Lung (tissue), 11 donors: ENCODE measurements at regions not wholly inside any gene's neighbourhood (a gene's known extent, or its start where the extent isn't known, plus 50 kb on each side); places are given as distances from the start of the nearest gene placed in this dataset.

Experiments
- ATAC-seq: fragments of 200-7000 bp; cut with Tn5 transposase; one replicate; pipeline ENCODE4 v1.9.1; 2020; ENCODE audit warnings: moderate number of reproducible peaks; ENCODE audit not compliant: insufficient read depth, low FRiP score
- DNase-seq, 3 donors: peaks; one replicate each; pipeline ENCODE4 v3.0.0-alpha.2; 2013 to 2017
- H3K27ac ChIP-seq, 2 donors: one replicate each; pipeline ENCODE4 v1.5.1; 2013; ENCODE audit warnings: mild to moderate bottlenecking in 2 of 2, moderate library complexity in 2 of 2, control low read depth in 1 of 2, inconsistent platforms in 1 of 2, low read depth in 1 of 2, low read length in 1 of 2
- H3K27me3 ChIP-seq, 3 donors: one replicate each; pipeline ENCODE4 v1.5.1; 2013; ENCODE audit warnings: low read length in 2 of 3; ENCODE audit not compliant: control insufficient read depth in 3 of 3, insufficient read depth in 3 of 3
- H3K36me3 ChIP-seq, 4 donors: one replicate each; pipeline ENCODE4 v1.5.1; 2013; ENCODE audit warnings: low read length in 4 of 4, mild to moderate bottlenecking in 1 of 4, moderate library complexity in 1 of 4; ENCODE audit not compliant: control insufficient read depth in 4 of 4, insufficient read depth in 4 of 4
- H3K4me1 ChIP-seq, 5 donors: one replicate each; pipeline ENCODE4 v1.5.1; 2013; ENCODE audit warnings: low read length in 5 of 5, mild to moderate bottlenecking in 2 of 5, moderate library complexity in 1 of 5; ENCODE audit not compliant: control insufficient read depth in 5 of 5, insufficient read depth in 5 of 5
- H3K4me3 ChIP-seq: one replicate; pipeline ENCODE4 v1.5.1; 2013; ENCODE audit warnings: mild to moderate bottlenecking, control low read depth, moderate library complexity
- H3K9ac ChIP-seq, 2 donors: one replicate each; pipeline ENCODE4 v1.5.1; 2013; ENCODE audit warnings: low read length in 2 of 2, control low read depth in 1 of 2; ENCODE audit not compliant: insufficient read depth in 1 of 2
- H3K9me3 ChIP-seq, 4 donors: one replicate each; pipeline ENCODE4 v1.5.1; 2013; ENCODE audit warnings: low read length in 3 of 4, mild to moderate bottlenecking in 1 of 4, moderate library complexity in 1 of 4; ENCODE audit not compliant: control insufficient read depth in 4 of 4, insufficient read depth in 3 of 4
- WGBS, 2 donors: extraction: QIAGEN DNeasy Blood & Tissue Kit; methylation state at CpG; one replicate each; pipeline ENCODE4 v1.1.7; 2013; 5-methylcytosine and 5-hydroxymethylcytosine counted together
- TF ChIP-seq, protein P1 (sequence below): IDR thresholded peaks from 2 replicates; pipeline ENCODE4 v1.5.1; 2012; ENCODE audit warnings: mild to moderate bottlenecking; ENCODE audit errors: control extremely low read depth, extremely low read depth
- donor health status: control.
- donor health status: control.
- donor health status: Bipolar disorder and iron deficiency.
- donor health status: healthy.
- donor health status: DM: yes; HTN: yes; CAD: no.

GRCh38 chr13:46489586-46490023 is 63.4 kb upstream of the LRCH1 start:
- ATAC-seq, result no peak
- peak overlapping the region in 1 of 2 donors; percentile 56 for H3K27ac ChIP-seq

GRCh38 chr13:46487748-46488147 is 65.2 kb upstream of the LRCH1 start:
- Histone ChIP-seq H3K4me1 (no peaks in the 10 kb centered on the region), H3K9ac (no peak overlapping the region), H3K27ac (no peak overlapping the region), H3K36me3 (no peaks in the 10 kb centered on the region), H3K4me3 (no peak overlapping the region), H3K27me3 (no peaks in the 10 kb centered on the region), H3K9me3 (peaks cover 0 to 15% (median 8%) of the 10 kb centered on the region in 4 donors)
- DNase-seq, result no peak
- ATAC-seq, result no peak
- TF ChIP-seq, protein P1, sequence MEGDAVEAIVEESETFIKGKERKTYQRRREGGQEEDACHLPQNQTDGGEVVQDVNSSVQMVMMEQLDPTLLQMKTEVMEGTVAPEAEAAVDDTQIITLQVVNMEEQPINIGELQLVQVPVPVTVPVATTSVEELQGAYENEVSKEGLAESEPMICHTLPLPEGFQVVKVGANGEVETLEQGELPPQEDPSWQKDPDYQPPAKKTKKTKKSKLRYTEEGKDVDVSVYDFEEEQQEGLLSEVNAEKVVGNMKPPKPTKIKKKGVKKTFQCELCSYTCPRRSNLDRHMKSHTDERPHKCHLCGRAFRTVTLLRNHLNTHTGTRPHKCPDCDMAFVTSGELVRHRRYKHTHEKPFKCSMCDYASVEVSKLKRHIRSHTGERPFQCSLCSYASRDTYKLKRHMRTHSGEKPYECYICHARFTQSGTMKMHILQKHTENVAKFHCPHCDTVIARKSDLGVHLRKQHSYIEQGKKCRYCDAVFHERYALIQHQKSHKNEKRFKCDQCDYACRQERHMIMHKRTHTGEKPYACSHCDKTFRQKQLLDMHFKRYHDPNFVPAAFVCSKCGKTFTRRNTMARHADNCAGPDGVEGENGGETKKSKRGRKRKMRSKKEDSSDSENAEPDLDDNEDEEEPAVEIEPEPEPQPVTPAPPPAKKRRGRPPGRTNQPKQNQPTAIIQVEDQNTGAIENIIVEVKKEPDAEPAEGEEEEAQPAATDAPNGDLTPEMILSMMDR, result no peak
- WGBS, 2 donors, result 91 to 97% methylated on average over 1 of the region's 1 CpG

More at GRCh38 chr13:46489586-46490023, 63.4 kb upstream of the LRCH1 start:
- DNase-seq, result no peak
- Histone ChIP-seq H3K4me3 (no peak overlapping the region), H3K4me1 (no peaks in the 10 kb centered on the region), H3K9me3 (peaks cover 0 to 10% (median 4%) of the 10 kb centered on the region in 4 donors), H3K27me3 (no peaks in the 10 kb centered on the region), H3K36me3 (no peaks in the 10 kb centered on the region), H3K9ac (no peak overlapping the region)
- TF ChIP-seq, protein P1, result no peak
- 59 to 62% methylated on average over 5 of the region's 5 CpGs for whole genome bisulfite sequencing, 2 donors

DNA sequence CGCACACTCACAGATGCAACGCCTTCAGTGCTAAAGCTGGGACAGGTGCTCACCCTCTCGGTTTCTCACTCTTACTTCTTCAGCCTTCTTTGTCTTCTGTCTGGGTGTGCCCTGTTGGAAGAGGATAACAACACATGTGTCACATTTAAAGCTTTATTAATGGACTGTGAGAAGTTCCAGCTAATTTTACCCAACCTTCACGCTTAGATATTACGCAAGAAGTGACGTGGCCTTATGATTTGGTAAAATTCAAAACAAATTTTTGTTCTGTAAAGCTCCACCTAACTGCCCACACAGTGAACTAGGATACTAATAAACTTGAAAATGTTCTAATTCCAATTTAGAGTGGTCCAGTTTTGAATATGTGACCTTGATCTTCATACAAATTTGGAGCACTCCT is 66.7 kb upstream of the LRCH1 start:
- no peaks in the 10 kb centered on the region for H3K36me3 ChIP-seq
- H3K27ac ChIP-seq, result no peak overlapping the region
- no peaks in the 10 kb centered on the region for H3K4me1 ChIP-seq
- H3K9ac ChIP-seq, result no peak overlapping the region
- ATAC-seq, result no peak
- peaks cover 0 to 15% (median 9%) of the 10 kb centered on the region in 4 donors for H3K9me3 ChIP-seq
- TF ChIP-seq, protein P1, result no peak
- H3K4me3 ChIP-seq, result no peak overlapping the region
- DNase-seq, result no peak
- H3K27me3 ChIP-seq, result no peaks in the 10 kb centered on the region
- WGBS, 2 donors, result 73 to 82% methylated on average over 6 of the region's 6 CpGs

DNA sequence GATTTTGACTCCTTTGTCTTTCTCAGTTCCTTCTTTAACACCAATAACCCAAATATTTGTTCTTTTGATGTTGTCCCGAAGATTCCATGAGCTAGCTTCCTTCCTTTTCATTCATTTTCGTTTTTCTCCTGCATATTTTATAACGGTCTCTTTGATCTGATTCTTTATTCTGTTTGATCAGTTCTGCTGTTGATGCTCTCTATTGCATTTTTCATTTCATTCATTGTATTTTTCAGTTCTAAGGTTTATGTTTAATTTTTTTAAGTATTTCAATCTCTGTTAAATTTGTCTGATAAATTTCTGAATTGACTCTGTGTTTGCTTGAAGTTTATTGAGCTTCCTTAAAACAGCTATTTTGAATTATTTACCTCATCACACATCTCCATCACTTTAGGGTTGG is 68.4 kb upstream of the LRCH1 start:
- WGBS, 2 donors, result 76 to 87% methylated on average over 3 of the region's 3 CpGs
- Histone ChIP-seq H3K9ac (no peak overlapping the region), H3K36me3 (no peaks in the 10 kb centered on the region), H3K4me1 (no peaks in the 10 kb centered on the region), H3K27me3 (no peaks in the 10 kb centered on the region), H3K27ac (no peak overlapping the region), H3K4me3 (no peak overlapping the region), H3K9me3 (peaks cover 0 to 15% (median 9%) of the 10 kb centered on the region in 4 donors)
- TF ChIP-seq, protein P1, result no peak
- ATAC-seq (no peak), DNase-seq (no peak)
